GM18508 (cell line): ENCODE measurements at regions not wholly inside any gene's neighbourhood (a gene's known extent, or its start where the extent isn't known, plus 50 kb on each side); places are given as distances from the start of the nearest gene placed in this dataset.
A peak's percentile ranks its signal among the peaks of the same experiment; 100 is the strongest.
"Not testable (repeated sequence)": the region's sequence is repeated elsewhere in the genome, so short reads cannot be mapped to it uniquely, and the experiment has no call there.

Source experiments
- ATAC-seq: cut with Tn5 transposase; IDR thresholded peaks from one replicate; pipeline ENCODE4 v1.9.1; 2021; ENCODE audit warnings: moderate number of reproducible peaks; ENCODE audit not compliant: insufficient read depth, unreplicated experiment

GRCh38 chr4:170522427-170522970, 432.7 kb upstream of the AADAT start:
- no peak for ATAC-seq

GRCh38 chr4:170497689-170498088, 407.9 kb upstream of the AADAT start:
- peak; percentile 20 for ATAC-seq

GRCh38 chr4:170497112-170497511, 407.4 kb upstream of the AADAT start:
- peak; percentile 72 for ATAC-seq

GRCh38 chr4:170491981-170492380, 402.2 kb upstream of the AADAT start:
- no peak for ATAC-seq

GRCh38 chr4:170476351-170476750, 386.6 kb upstream of the AADAT start:
- ATAC-seq: no peak

- no peak for ATAC-seq
Measured at GRCh38 chr4:170465429-170465828, 375.7 kb upstream of the AADAT start.

GRCh38 chr4:170464614-170465197, 374.9 kb upstream of the AADAT start:
- no peak for ATAC-seq

GRCh38 chr4:170446782-170447181, 357.0 kb upstream of the AADAT start:
- ATAC-seq: no peak

- not testable (repeated sequence) for ATAC-seq
Measured at GRCh38 chr4:170441146-170441545, 351.4 kb upstream of the AADAT start.

- ATAC-seq: no peak
Measured at GRCh38 chr4:170428929-170429328, 339.2 kb upstream of the AADAT start.

- ATAC-seq: no peak
Measured at GRCh38 chr4:170425521-170426143, 335.9 kb upstream of the AADAT start.

GRCh38 chr4:170425040-170425439, 335.3 kb upstream of the AADAT start:
- no peak for ATAC-seq

GRCh38 chr4:170423137-170423536, 333.4 kb upstream of the AADAT start:
- ATAC-seq: no peak

GRCh38 chr4:170420255-170420693, 330.5 kb upstream of the AADAT start:
- ATAC-seq: peak; percentile 97

GRCh38 chr4:170414961-170415360, 325.2 kb upstream of the AADAT start:
- no peak for ATAC-seq

- no peak for ATAC-seq
Measured at GRCh38 chr4:170414360-170414759, 324.6 kb upstream of the AADAT start.

GRCh38 chr4:170413951-170414350, 324.2 kb upstream of the AADAT start:
- ATAC-seq: no peak

- ATAC-seq: no peak
Measured at GRCh38 chr4:170400361-170400760, 310.6 kb upstream of the AADAT start.

GRCh38 chr4:170399581-170400293, 310.0 kb upstream of the AADAT start:
- no peak for ATAC-seq

GRCh38 chr4:170398218-170398617, 308.5 kb upstream of the AADAT start:
- ATAC-seq: no peak

- ATAC-seq: no peak
Measured at GRCh38 chr4:170395773-170396172, 306.0 kb upstream of the AADAT start.
